GM13976 (cell line): ENCODE measurements at regions not wholly inside any gene's neighbourhood (a gene's known extent, or its start where the extent isn't known, plus 50 kb on each side); places are given as distances from the start of the nearest gene placed in this dataset.

Source experiments
- DNase-seq: peaks from one replicate; pipeline ENCODE4 v3.0.0; 2012; ENCODE audit warnings: low spot score
- in situ Hi-C: fragments of 300-500 bp; cut with MboI; formaldehyde crosslinking; loops from one replicate; pipeline ENCODE4 v1.12.0; 2022; ENCODE audit warnings: low sequenced_read_pairs, mixed read lengths, inconsistent platforms; ENCODE audit not compliant: unreplicated experiment
- TF ChIP-seq, protein P1 (sequence below): IDR thresholded peaks from 2 replicates; pipeline ENCODE4 v1.5.1; 2012; ENCODE audit warnings: borderline replicate concordance, mild to moderate bottlenecking; ENCODE audit not compliant: insufficient read depth; ENCODE audit errors: extremely low read depth, missing control alignments, control extremely low read depth

- DNase-seq: no peak
- in situ Hi-C loops: no loop called here
- TF ChIP-seq, protein P1, sequence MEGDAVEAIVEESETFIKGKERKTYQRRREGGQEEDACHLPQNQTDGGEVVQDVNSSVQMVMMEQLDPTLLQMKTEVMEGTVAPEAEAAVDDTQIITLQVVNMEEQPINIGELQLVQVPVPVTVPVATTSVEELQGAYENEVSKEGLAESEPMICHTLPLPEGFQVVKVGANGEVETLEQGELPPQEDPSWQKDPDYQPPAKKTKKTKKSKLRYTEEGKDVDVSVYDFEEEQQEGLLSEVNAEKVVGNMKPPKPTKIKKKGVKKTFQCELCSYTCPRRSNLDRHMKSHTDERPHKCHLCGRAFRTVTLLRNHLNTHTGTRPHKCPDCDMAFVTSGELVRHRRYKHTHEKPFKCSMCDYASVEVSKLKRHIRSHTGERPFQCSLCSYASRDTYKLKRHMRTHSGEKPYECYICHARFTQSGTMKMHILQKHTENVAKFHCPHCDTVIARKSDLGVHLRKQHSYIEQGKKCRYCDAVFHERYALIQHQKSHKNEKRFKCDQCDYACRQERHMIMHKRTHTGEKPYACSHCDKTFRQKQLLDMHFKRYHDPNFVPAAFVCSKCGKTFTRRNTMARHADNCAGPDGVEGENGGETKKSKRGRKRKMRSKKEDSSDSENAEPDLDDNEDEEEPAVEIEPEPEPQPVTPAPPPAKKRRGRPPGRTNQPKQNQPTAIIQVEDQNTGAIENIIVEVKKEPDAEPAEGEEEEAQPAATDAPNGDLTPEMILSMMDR: no peak
Observed at GRCh38 chr17:77076124-77076830, 64.5 kb upstream of the SEC14L1 start.

DNA sequence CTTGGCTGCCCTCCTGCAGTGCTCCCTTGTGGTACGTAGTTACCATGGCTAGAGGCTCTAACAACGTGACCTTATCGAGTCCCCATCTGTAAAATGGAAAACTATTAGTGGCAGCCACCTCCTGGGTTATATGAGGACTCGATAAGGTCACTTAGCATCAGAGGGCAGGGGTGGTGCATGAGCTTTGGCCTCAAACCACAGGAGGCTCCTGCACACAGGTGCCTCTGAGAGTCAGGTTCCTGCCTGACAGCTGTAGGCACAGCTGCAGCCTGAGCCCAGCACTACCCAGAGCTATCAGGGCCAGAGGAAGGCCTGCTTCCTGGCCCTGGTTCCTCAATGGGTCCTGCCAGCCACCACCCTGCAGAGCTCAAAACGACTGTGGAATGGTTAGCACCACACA is 57.2 kb upstream of the SEC14L1 start:
- TF ChIP-seq, protein P1: no peak
- DNase-seq: no peak
- in situ Hi-C loops: no loop called here

GRCh38 chr17:77085926-77086432 is 54.8 kb upstream of the SEC14L1 start:
- in situ Hi-C loops: no loop called here
- TF ChIP-seq, protein P1: no peak
- no peak for DNase-seq

DNA sequence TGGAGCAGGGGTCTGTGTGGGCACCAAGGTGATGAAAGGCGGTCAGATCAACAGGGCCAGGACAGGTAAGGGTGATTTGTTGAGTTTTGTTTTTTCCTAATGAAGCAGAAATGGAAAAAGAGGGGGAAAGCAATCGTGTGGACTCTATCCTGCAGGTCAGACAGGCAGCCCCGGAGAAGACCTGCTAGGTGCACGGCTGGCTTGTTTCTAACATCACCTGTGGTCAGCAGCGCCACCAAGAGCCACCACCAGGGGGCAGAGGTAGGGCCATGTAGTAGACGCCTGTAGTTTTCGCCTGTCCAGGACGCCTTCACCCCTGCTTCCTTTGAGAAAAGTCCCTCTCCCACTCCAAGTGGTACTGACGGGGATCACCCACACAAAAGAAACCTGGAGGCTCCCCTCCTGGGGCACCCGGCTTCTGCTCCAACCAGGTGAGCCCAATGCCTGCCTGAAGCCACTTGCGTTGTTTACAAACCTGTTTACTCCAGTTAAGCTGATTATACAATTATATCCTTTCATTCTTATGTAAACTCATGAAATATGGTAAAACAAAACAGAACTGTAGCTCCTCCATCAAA is 54.2 kb upstream of the SEC14L1 start:
- peak; percentile 83 for DNase-seq
- TF ChIP-seq, protein P1: peak; percentile 86
- in situ Hi-C loops: no loop called here

GRCh38 chr17:77087650-77088454 is 52.9 kb upstream of the SEC14L1 start:
- in situ Hi-C loops: no loop called here
- no peak for DNase-seq
- TF ChIP-seq, protein P1: no peak

DNA sequence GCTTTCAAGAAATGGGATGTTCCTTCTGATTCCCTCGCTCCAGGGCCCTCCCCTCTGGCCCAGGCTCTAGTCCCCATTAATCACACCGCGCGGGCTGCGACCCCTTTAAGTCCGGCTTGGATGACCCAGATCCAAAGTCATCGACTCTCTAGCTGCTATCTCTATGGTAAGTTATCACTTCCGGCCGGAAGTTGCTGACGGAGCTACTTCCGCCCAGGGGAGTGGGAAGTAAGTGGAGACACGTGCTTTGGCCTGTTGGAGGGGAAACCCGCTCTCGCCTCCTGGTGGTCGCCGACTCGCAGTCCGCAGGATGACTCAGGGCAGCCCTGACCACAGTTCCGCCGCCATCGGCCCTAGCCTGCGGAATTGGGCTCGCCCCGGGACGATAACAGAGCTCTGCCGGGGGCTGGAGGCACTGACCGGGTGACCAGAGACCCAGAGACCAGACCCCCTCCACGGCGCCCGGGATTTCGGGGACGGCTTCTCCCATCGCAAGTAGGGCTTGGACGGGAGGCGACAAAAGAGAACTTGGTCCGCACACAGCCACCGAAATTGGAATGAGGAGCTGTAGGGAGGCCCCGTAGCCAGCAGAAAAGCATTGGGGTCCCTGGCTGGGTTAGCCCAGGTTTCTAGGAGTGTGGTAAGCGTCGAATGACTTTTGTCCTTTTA is 52.2 kb upstream of the SEC14L1 start:
- in situ Hi-C loops: no loop called here
- peak; percentile 90 for DNase-seq
- TF ChIP-seq, protein P1: peak; percentile 53
